ENCODE measurements at regions not wholly inside any gene's neighbourhood (a gene's known extent, or its start where the extent isn't known, plus 50 kb on each side); places are given as distances from the start of the nearest gene placed in this dataset.

DNA sequence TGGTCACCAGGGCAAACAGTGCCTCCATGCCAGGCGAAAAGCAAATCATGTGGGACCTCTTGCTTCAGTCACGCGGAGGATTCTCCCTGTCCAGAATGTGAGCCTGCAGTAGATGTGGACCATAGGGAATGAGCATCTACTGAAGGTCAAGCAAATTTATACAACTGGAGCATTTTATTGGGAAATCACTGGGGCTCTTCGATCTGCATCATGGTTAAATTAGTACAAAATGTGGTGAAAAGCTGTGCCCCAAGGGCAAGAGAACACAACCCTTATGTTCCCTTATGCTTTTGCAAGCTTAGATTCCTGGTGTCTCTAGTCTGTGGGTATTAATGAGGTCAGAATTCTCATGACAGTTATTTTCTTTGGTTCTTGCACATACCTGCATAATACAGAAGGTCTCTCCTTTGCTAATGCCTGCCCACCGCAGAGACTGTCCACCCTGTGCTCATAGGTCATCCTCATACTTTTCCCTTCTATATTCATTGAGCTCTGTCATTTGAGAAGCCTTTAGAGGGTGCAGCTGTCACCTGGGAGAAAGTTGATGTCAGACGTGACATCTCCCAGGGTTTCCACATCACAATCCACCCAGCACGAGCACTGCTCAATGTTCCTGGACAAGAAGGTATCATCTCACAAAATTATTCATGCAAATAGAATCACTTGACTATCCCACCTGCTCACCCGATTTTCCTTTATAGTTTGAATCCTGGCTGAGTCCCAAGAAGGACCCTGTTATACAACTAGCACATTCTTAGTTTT lies 111.7 kb downstream of the NXNL2 start:
- no peak for TF ChIP-seq EZH2phosphoT487 (conservative IDR thresholded peaks at IDR 0.05; ENCODE audit: low read length)
- no peak for TF ChIP-seq CTCF (IDR thresholded peaks at IDR 0.05; ENCODE audit: insufficient read depth, low read length, poor library complexity, severe bottlenecking)

All from SU-DHL-6 (cell line).